DND-41 (cell line): ENCODE measurements at regions not wholly inside any gene's neighbourhood (a gene's known extent, or its start where the extent isn't known, plus 50 kb on each side); places are given as distances from the start of the nearest gene placed in this dataset.

Source experiments
- CTCF ChIP-seq: IDR thresholded peaks from 2 replicates; pipeline ENCODE4 v1.5.1; 2012; ENCODE audit warnings: borderline replicate concordance, low read length, moderate library complexity, mild to moderate bottlenecking; ENCODE audit not compliant: poor library complexity, severe bottlenecking; ENCODE audit errors: extremely low read depth
- EZH2 ChIP-seq: IDR thresholded peaks from 3 replicates; pipeline ENCODE4 v1.6.1; 2012; ENCODE audit warnings: borderline replicate concordance, low read depth, mild to moderate bottlenecking, moderate library complexity, low read length, inconsistent platforms; ENCODE audit not compliant: severe bottlenecking

- TF ChIP-seq CTCF (no peak), EZH2 (no peak)
Observed at GRCh38 chr10:16105082-16105481, 244.8 kb upstream of the MINDY3 start.
